ENCODE measurements at regions not wholly inside any gene's neighbourhood (a gene's known extent, or its start where the extent isn't known, plus 50 kb on each side); places are given as distances from the start of the nearest gene placed in this dataset.
"Not testable (repeated sequence)": the region's sequence is repeated elsewhere in the genome, so short reads cannot be mapped to it uniquely, and the experiment has no call there.

DNA sequence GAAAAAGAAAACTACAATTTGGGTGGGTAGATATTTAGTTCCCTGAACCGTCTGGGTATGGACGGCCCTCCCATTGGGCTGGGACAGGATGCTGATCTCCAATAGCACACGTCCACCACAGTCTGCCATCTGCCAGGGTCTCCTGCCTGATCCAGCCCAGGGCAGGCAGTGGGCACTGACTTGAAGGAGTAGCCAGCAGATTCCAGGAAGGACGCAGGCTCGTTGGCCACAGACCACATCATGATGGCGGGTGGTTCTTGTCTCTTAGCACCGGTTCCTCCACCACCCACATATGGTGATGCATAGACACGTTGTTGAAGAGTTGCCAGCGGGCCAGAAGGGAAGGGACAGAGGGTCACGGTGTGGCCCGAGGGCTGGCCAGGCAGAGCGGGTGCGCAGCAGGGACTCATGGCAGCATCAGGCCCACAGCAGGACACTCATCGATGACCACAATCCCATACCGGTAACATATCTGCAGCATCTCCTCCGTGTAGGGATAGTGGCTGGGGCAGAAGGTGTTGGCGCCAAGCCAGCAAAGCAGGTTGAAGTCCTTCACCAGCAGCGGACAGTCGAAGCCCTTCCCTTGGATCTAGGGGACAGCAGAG lies 155.8 kb upstream of the FAM174A start:
- not testable (repeated sequence) for DNase-seq

DNA sequence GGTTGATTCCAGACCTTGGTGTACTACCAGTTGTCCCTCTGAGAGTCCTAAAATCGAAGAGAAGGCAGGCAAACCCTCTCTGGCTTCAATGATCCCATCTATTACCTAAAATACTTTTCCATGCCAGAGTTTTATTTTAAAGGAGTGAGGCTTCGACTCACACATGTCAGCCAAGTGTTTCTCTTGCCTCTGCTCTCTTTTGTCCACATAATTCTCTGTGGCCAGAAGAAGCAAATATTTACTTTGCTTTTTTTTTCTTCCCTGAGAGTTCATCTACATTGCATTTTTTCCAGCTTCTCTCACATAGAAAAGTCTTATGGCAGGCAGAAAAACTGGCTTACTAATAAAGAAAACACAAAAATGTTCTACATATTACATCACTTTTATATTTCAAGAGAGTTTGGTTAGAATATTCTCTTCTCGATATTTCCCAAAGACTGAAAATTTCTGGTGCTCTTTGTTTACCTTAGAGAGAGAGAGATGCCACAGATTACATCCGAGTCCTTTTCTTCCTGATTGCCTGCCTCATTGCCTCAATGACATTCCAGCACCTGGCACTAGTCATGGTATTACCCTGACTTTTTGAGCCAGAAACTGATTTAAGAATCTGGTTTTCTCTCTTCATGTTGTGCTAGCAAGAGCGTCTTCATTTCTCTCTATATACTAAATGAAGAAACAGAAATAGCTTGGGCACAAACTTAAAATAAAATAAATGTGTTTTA lies 170.3 kb upstream of the FAM174A start:
- not testable (repeated sequence) for DNase-seq

DNA sequence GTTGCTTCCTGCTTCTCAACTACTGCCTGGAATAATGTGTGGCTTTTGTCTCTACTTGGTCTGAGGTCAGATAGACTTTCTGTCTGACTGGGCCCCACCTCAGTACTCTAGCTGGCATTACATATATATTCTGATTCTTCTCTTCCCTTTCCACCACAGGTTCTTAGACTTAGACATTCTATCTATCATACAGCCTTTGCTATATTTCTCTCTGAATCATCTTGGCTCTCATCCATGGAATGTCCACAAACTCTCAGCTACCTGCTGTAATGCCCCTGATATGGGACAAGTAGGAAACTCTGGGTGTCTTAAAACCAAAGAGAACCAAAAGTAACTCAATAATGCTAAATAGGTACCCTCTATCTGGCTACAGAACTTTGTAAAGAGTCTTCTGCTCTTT lies 170.8 kb upstream of the FAM174A start:
- not testable (repeated sequence) for DNase-seq

DNA sequence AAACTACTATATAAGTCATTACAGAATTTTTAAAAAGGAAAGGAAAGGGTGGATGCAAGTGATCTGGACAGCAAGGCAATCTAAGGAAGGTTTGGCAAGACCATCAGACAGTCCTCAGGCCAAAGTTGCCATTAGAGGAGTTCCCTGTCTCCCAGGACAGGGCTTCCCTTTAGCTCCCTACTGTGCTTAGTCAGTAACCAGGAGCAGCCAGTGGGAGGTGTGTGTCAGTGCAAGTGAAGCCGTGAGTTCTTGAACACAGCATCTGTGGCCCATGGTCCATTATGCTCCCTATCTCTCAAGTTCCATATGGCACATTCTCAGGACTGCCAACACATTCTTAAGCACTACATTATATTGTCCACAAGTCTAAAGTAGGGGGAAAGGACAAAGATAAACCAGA lies 175.2 kb upstream of the FAM174A start:
- not testable (repeated sequence) for DNase-seq

DNA sequence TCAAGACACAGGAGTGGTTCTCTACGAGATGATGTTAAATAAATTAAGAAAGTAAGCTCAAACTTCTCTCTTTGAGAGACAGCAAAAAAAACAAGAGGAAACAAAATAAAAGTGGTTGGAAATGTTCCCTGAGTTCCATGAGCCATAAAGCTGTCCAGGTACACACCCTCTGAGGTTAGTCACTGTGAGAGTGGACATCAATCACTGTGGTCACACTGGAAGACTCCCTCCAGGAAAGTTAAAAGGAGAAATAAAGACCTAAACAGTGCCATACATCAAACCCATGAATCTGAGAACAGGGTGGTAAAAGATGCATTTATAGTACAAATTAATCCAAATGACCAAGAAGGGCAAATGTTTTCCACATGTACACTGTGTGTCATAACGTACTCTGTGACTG lies 188.9 kb upstream of the FAM174A start:
- not testable (repeated sequence) for DNase-seq

DNA sequence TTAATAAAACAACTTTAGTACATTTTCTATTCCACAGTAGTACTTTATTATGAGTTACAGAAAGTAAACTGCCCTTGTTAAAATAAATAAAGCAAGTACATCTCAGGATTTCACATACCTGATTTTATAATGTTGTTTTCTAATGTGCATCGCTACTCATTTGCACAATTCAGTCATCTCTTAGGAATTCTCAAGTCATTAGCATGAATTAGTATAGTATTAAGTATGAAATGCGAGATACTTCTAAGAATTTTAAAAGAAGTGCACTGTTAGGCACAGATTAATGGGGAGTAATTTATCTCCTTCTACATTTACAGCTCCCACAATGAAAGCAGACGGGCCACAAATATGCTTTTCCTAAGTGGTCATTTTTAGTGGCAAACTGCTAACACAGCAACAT lies 193.7 kb upstream of the FAM174A start:
- DNase-seq: not testable (repeated sequence)

DNA sequence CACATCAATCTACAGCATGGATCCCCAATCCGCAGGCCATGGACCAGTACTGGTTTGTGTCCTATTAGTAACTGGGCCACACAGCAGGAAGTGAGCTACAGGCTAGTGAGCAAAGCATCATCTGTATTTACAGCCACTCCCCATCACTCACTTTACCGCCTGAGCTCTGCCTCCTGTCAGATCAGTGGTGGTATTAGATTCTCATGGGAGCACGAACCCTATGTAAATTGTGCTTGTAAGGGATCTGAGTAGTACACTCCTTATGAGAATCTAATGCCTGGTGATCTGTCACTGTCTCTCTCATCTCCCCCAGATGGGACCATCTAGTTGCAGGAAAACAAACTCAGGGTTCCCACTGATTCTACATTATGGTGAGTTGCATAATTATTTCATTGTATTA lies 212.7 kb upstream of the FAM174A start:
- DNase-seq: no peak

DNA sequence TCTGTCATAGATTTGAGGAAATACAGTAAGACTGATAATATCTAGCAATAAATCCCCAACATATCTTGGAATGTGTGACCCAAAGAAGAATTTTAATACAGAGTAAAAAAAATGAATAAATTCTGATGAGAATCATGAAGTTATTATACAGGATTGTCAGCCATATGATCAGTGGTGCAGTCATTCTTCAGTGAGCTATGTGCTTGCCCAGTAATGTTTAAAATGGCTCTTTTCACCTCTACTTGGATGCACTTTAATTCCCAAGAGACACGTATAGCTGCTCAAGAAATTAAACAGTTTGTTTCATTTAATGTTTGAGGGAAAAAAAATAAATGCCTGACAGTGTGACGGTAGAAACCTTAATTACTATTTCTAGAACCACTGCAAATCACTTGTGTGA lies 215.3 kb upstream of the FAM174A start:
- DNase-seq: no peak

DNA sequence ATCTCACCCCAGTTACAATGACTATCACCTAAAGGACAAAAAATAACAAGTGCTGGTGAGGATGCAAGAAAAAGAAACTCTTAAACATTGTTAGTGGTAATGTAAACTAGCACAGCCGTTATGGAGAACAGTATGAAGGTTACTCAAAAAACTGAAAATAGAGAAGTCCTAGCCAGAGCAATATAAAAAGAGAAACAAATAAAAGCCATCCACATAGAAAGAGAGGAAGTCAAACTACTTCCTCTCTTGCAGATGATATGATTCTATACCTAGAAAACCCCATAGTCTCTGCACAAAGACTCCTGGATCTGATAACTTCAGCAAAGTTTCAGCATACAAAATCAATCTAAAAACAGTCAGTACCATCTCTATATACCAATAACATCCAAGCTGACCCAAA lies 221.5 kb upstream of the FAM174A start:
- DNase-seq: no peak

DNA sequence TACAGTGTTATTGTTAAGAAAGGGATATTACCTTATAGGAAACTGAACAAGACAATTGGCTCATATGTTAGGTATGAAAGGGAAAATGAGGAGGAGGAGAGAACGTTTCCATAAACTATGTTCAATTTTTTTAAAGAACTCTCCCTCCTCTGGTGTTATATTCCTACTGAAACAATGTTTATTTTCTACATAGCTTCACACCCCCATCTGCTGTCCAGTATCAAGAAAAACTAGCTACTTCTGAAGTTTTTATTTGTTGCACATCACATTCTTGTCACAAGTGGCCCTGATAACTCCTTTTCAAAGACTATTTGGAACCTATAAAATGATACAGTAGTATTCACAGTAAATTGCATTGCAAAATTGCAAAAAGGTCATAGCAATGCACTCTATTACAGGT lies 223.4 kb upstream of the FAM174A start:
- no peak for DNase-seq

DNA sequence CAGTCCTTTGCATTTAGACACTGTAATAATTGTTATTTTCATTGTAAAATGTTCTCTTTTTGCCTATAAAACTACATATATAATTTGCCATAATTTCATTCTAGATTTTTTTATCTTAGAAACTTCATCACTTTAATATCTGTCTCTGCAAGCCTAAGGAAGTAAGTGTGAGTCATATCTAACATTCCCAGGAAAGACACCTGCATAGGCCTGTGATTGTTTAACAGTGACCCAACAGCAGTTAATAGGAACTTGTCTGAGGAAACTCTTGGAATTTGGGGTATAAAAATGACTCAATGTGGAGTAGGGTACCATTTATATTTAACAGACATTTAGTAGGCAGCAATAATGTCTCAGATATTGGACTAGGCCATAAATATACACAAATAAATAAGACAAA lies 229.2 kb upstream of the FAM174A start:
- DNase-seq: no peak

DNA sequence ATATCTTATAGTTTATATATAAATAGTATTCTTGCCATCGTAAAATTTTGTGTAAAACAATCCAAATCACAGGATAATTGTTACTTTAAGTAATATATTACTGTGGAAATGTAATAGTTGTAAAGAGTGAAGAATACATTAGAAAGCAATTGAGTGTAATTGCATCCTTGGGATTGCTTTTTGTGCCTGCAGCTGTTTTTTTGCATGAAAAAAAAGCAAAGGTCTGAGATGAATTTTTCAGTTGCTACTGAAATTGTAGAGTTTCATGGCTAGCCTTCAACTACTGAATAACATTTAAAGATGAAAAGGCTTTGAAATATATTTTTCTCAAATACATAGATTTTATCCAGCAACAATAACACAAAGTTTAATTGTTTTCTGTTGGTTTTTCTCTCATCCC lies 232.0 kb upstream of the FAM174A start:
- no peak for DNase-seq

DNA sequence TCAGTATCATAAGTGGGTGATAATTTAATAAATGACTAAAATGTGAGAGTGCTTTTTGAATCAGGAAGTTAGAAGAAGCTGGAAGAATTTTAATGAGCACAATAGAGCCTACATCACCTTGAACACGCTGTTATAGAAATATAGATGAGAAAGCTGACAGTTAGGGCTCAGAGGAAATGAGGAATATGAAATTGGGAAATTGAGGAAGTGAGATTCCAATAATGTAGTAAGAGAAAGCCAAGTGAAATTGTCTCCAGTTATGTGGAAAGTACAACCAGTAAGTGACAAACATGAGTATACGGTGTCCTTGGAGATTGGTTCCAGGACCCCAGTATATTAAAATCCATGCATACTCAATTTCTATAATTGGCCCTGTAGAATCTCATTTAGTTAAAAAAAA lies 235.9 kb upstream of the FAM174A start:
- DNase-seq: no peak

DNA sequence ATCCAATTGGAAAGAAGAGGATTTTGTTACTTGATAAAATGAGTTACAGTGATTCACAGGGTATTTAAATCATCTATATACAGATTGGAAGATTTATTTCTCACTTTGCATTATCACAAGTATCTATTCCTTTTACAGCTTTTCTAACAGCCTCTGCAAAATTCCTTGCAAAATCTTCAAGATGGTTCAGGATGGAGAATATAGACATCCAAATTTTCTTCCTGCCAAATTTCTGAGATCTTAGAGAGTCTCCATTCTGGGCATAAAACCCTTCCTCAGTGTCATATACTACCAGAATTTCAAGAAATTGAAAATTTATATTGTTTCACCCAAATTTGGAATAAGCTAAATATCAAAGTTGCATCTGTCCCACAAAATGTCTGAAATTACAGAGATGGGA lies 259.1 kb upstream of the FAM174A start:
- DNase-seq: no peak

DNA sequence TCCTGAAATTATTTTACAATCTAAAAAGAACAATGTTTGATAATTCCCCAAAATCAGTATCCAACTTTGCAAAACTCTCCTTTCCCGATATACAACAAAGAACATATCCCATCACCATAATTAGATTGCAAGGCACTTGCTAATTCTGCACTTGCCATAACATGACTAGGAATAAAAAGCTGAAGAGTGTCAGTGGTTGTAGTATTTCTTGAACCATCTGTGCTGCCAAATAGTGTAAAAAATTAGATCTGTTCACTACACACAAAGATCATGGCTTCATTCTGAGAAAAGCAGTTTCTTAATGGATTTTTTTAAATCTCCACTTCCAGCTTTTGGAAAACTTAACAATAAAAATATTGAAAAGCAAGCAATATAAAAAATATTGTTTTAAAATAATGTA lies 259.5 kb upstream of the FAM174A start:
- DNase-seq: no peak

DNA sequence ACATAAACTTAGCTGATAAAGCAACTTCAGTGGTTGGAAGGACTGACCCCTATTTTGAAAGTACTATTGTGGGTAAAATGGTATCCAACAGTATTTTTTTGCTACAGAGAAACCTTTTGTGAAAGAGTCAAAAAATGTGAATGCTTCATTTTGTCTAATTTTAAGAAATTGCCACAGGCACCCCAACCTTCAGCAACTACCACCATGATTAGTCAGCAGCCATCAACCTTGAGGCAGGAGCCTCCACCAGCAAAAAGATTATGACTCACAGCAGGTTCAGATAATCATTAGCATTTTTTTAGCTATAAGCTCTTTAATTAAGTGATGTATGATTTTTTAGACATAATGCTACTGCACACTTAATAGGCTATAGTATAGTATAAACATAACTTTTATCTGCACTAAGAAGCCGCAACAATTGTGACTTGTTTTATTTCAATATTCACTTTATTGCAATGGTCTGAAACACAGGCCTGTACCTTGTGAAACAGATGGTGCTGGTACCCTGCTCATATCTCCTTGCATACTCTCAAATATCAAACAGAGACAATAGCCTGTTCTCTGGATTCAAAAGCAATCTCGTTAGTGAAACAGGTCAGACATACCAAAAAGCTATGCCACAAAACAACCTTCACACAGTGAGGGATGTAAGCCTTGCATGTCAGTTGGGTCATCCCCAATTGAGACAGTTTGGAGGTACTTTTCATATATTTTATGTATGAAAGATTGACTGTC lies 261.2 kb upstream of the FAM174A start:
- no peak for DNase-seq

DNA sequence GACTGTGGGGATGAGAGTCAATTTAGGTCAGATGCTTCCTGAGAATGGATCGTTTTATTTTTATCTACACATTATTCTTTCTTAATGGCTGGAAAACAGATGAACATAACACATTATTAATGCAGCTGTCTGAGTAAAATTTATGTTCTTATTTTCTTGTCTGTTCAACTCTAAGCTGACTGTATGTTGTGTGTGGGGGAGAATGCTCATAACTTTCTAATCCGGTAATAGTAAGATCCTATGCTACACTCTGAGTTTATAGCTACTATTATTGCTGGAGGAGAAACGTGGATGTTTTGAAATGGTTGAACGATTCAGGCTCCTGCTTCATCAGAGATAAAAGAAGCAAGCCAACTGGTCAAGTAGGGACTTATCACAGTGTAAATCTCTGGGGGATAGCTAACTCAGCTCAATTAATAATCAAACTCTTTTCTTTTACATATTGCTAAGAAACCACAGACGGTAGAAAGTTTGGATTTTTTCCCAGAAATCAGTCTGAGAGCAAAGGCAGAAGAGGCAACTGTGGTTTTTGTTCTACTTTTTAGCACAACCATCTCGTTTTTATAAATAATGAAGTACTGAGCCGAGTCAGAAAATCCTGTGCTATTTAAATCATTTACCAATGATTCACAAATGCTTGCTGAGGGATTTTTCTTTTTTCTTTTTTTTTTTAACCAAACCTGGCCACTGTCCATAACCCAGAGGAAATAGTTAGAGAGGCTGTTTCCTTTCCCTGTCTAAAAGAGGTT lies 265.0 kb upstream of the FAM174A start:
- DNase-seq: no peak

DNA sequence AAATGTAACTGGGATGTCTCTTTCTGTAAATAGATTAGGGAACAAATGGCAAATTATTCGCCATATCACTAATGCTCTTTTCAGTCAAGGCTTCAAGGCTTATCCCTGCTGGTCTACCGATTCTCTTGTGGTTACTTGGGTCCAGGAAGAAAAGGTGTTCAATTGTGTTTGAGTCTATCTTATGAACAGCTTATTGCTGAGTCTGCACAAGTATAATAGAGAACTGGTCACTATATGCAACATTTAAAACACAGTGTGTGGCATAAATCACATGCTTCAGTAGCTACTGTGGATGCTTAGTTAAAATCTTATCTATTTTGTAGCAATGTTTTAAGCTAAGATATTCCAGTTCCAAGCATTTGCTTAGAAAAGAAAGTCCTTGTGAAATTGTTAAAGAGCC lies 274.2 kb upstream of the FAM174A start:
- no peak for DNase-seq

DNA sequence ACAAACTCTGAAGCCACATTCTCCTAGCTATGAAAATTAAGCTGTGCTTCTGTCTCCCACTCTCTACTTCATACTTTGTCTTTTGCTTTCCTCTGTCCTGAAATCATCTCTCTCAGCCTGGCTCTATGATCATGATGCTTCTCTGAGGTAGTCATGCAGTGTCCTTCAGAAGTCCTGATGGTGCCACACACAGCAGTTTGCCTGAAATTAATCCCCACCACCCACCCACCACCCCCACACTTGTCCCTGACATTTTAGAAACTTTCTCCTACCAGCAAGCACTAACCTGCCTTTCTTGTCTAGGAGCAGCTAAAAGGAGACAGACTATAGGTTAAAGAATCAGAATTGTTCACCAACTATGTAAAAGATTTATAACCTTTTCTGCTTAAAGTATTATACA lies 282.2 kb upstream of the FAM174A start:
- no peak for DNase-seq

DNA sequence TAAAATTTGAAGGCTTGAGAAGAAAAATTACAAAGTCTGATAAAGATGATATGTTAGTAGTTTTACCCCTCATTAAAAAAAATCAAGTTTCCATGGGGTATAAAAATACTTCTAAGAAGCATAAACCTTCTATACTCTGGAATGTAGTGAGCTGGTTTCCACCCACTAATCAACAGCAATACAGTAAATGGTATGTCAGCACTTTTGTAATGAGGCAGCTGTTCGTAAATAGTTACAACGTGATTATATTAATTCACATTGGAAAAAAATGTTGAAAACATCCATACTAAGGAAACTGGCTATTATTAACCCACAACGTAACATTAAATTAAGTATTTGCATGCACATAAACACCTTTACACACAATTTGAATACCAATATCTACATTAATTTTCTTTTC lies 283.1 kb upstream of the FAM174A start:
- DNase-seq: no peak

DNA sequence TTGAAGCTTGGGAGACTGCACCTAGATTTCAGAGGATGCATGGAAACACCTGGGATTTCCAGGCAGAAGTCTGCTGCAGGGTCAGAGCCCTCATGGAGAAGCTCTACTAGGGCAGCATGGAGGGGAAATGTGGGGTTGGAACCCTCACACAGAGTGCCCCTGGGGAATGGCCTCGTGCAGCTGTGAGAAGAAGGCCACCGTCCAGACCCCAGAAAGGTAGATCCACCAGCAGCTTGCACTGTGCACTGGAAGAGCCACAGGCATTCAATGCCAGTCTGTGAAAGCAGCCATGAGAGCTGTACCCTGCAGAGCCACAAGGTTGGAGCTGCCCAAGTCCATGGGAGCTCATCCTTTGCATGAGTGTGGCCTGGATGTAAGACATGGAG lies 285.3 kb upstream of the FAM174A start:
- no peak for DNase-seq

DNA sequence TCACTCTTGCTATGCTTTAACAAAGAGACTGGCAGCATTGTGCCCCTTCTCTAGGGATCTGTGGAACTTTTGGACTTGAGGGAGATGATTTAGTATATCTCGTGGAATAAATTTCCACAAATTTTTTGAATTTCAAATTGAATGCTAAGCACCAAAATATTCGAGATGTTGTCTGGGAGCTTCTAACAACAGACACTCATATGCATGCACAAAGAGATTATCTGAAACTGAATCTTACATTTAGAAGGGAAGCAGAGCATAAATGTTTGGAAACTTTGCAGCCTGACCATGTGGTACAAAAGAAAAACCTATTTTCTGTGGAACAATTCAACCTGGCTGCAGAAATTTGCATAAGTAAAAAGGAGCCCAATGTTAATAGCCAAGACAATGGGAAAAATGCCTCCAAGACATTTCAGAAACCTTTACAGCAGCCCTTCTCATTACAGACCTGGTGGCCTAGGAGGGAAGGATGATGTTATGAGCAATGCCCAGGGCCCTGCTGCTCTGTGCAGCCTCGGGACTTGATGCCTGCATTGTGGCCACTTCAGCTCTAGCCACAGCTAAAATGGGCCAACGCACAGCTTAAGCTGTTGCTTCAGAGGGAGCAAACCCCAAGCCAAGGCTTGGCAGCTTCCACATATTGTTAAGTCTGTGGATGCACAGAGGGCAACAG lies 285.8 kb upstream of the FAM174A start:
- no peak for DNase-seq

DNA sequence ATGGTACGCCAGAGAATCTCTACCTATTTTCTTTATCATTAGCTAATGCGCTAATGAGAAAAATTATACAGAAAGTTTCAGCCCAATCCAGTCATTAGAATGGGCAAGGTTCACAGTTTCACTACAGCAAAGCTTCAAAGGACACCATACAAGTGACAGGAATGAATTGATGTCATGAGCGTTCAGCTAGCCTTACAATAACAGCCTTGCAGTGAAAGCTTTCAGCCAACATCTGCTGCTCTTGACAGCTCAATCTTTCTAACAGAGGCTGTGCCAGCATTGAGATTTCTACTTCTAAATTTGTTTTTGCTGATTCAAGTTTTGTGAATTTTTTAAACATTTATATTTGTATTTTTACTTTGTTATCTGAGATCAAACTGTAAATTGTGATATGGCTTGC lies 302.4 kb upstream of the FAM174A start:
- DNase-seq: no peak

Data from stimulated activated CD4-positive, alpha-beta T cell treated with anti-CD3 and anti-CD28 coated beads, Interleukin-4, amount 100 ng/mL, for 4 hours (primary cell).